Panc1 (cell line): ENCODE measurements at regions not wholly inside any gene's neighbourhood (a gene's known extent, or its start where the extent isn't known, plus 50 kb on each side); places are given as distances from the start of the nearest gene placed in this dataset.

Experiments used
- ATAC-seq: fragments of 200-7000 bp; cut with Tn5 transposase; 2 replicates; pipeline ENCODE4 v1.9.1; 2020; ENCODE audit warnings: mild to moderate bottlenecking, moderate library complexity
- BruUV-seq: library from RNA; stranded (reverse); fragments of 400-500 nt; replicated peaks from 2 replicates; lab custom pipeline; 2021; lab: Mats Ljungman, UMichigan
- CTCF ChIA-PET: fragments of 300-600 bp; sonication (Branson Sonifier 250); formaldehyde crosslinking; loops from one replicate; lab custom pipeline; 2022; ENCODE audit warnings: antibody characterized with exemption; lab: Charles Lee
- POLR2A ChIA-PET: fragments of 300-600 bp; sonication (Branson Sonifier 250); formaldehyde crosslinking; loops from one replicate; lab custom pipeline; 2022; ENCODE audit warnings: antibody characterized with exemption; lab: Charles Lee
- DNase-seq: peaks from one replicate; pipeline ENCODE4 v3.0.0-alpha.2; 2010; ENCODE audit warnings: low read depth, low spot score
- H3K27ac ChIP-seq: 2 replicates; pipeline ENCODE4 v1.5.1; 2011; ENCODE audit warnings: mild to moderate bottlenecking, low read length, inconsistent platforms
- H3K27me3 ChIP-seq: fragments of 200-500 bp; sonication (Bioruptor generic); 2 replicates; pipeline ENCODE4 v1.6.0; 2014; ENCODE audit warnings: low read length, inconsistent platforms; ENCODE audit not compliant: control insufficient read depth, insufficient read depth
- H3K36me3 ChIP-seq: fragments of 200-500 bp; sonication (Bioruptor generic); 2 replicates; pipeline ENCODE4 v1.5.1; 2014; ENCODE audit warnings: inconsistent platforms, mild to moderate bottlenecking, low read length, moderate library complexity; ENCODE audit not compliant: control insufficient read depth, insufficient read depth
- H3K4me1 ChIP-seq: 2 replicates; pipeline ENCODE4 v1.5.1; 2011; ENCODE audit warnings: inconsistent platforms, mild to moderate bottlenecking, low read length, moderate library complexity; ENCODE audit not compliant: control insufficient read depth, insufficient read depth
- H3K4me3 ChIP-seq, 2 experiments: 2 replicates each; pipeline ENCODE4 v1.5.1; 2011 to 2012; ENCODE audit warnings: low read depth in 2 of 2, low read length in 2 of 2, mild to moderate bottlenecking in 2 of 2, inconsistent platforms in 1 of 2, moderate library complexity in 1 of 2
- H3K9me3 ChIP-seq: fragments of 200-500 bp; sonication (Bioruptor generic); 2 replicates; pipeline ENCODE4 v1.5.1; 2014; ENCODE audit warnings: low read depth, mild to moderate bottlenecking, inconsistent platforms, low read length, moderate library complexity; ENCODE audit not compliant: control insufficient read depth, insufficient read depth
- CTCF ChIP-seq: fragments of 450-650 bp; IDR thresholded peaks from 2 replicates; pipeline ENCODE4 v1.5.1; 2017; ENCODE audit warnings: mild to moderate bottlenecking
- POLR2AphosphoS5 ChIP-seq: IDR thresholded peaks from 2 replicates; pipeline ENCODE4 v1.6.1; 2012; ENCODE audit warnings: mild to moderate bottlenecking, low read depth, low read length, moderate library complexity
- REST ChIP-seq, 2 experiments: IDR thresholded peaks; 2 replicates each; pipeline ENCODE4 v1.6.1; 2011 to 2012; ENCODE audit warnings: low read depth in 2 of 2, control low read depth in 1 of 2, low read length in 1 of 2, mild to moderate bottlenecking in 1 of 2, moderate library complexity in 1 of 2; ENCODE audit not compliant: insufficient read depth in 1 of 2
- SIN3A ChIP-seq: IDR thresholded peaks from 2 replicates; pipeline ENCODE4 v1.6.1; 2012; ENCODE audit warnings: low read depth, mild to moderate bottlenecking, low read length, moderate library complexity, borderline replicate concordance; ENCODE audit not compliant: insufficient read depth
- TCF7L2 ChIP-seq: IDR thresholded peaks from 2 replicates; pipeline ENCODE4 v1.6.1; 2011; ENCODE audit warnings: mild to moderate bottlenecking, low read depth, low read length, inconsistent platforms
- in situ Hi-C: cut with HindIII; loops from 2 replicates; pipeline ENCODE4 v1.10.0; 2016; ENCODE audit warnings: low sequenced_read_pairs, low pct_unique_long_range_greater_than_20kb
- intact Hi-C: fragments of 100-400 bp; cut with micrococcal nuclease; formaldehyde crosslinking; loops from one replicate; pipeline ENCODE4 v1.10.0; 2022; ENCODE audit not compliant: unreplicated experiment

GRCh38 chr5:124317451-124317850 lies 429.0 kb downstream of the ZNF608 start:
- no peak for ATAC-seq
- Histone ChIP-seq H3K27me3 (no peaks in the 10 kb centered on the region), H3K4me1 (no peaks in the 10 kb centered on the region), H3K27ac (no peak overlapping the region), H3K9me3 (no peaks in the 10 kb centered on the region), H3K36me3 (no peaks in the 10 kb centered on the region), H3K4me3 (no peak overlapping the region)
- BruUV-seq: no TSS peak
- POLR2A ChIA-PET: no interaction called here
- in situ Hi-C loops (no loop called here), intact Hi-C loops (no loop called here)
- DNase-seq: no peak
- CTCF ChIA-PET: no interaction called here
- TF ChIP-seq REST (IDR thresholded peaks at IDR 0.05; ENCODE audit: insufficient read depth in 1 of 2, low read depth in 2 of 2, low read length in 1 of 2) (no peak), SIN3A (no peak)

- CTCF ChIA-PET: no interaction called here
- intact Hi-C loops: no loop called here
- POLR2A ChIA-PET: no interaction called here
- H3K4me3 ChIP-seq: no peak overlapping the region
- BruUV-seq: no TSS peak
- no peaks in the 10 kb centered on the region for H3K9me3 ChIP-seq
- no peak overlapping the region for H3K27ac ChIP-seq
- ATAC-seq: no peak; the same call in 1 of the 2 replicates
- no peak for TF ChIP-seq REST (IDR thresholded peaks at IDR 0.05; ENCODE audit: insufficient read depth in 1 of 2, low read depth in 2 of 2, low read length in 1 of 2)
- no peak for TF ChIP-seq CTCF
- TF ChIP-seq TCF7L2: no peak
- no peak for TF ChIP-seq SIN3A
- TF ChIP-seq POLR2AphosphoS5: no peak
- DNase-seq: no peak
- no peaks in the 10 kb centered on the region for H3K4me1 ChIP-seq
- H3K27me3 ChIP-seq: no peaks in the 10 kb centered on the region
- H3K36me3 ChIP-seq: no peaks in the 10 kb centered on the region
- in situ Hi-C loops: no loop called here
Measured at GRCh38 chr5:124315741-124316415, 430.6 kb downstream of the ZNF608 start.
